ENCODE measurements at regions not wholly inside any gene's neighbourhood (a gene's known extent, or its start where the extent isn't known, plus 50 kb on each side); places are given as distances from the start of the nearest gene placed in this dataset.

- Histone ChIP-seq H3K9me3 (ENCODE audit: insufficient read depth in 2 of 2, low read depth in 1 of 2, low read length in 1 of 2) (no peaks in the 10 kb centered on the region), H3K23ac (ENCODE audit: insufficient read length) (no peak overlapping the region), H3K9ac (replicated peaks in 1 of 4; ENCODE audit: extremely low read depth in 1 of 4, low read depth in 3 of 4, low read length in 3 of 4) (no peak overlapping the region), H3K27me3 (replicated peaks in 1 of 4; ENCODE audit: control insufficient read depth in 3 of 4, extremely low read depth in 1 of 4, insufficient read depth in 3 of 4, low read length in 3 of 4) (no peaks in the 10 kb centered on the region), H3K56ac (replicated peaks; ENCODE audit: insufficient read length, low read depth, low read length) (no peak overlapping the region), H3K4me2 (ENCODE audit: insufficient read depth in 1 of 2, low read depth in 2 of 2, low read length in 2 of 2) (no peak overlapping the region), H3K23me2 (ENCODE audit: low read depth, low read length) (no peaks in the 10 kb centered on the region; the same call in 1 of the 2 replicates), H3K27ac (ENCODE audit: low read depth, low read length) (no peak overlapping the region), H3K4ac (replicated peaks; ENCODE audit: insufficient read length, low read depth, low read length) (no peak overlapping the region), H3K4me1 (replicated peaks in 1 of 4; ENCODE audit: control insufficient read depth in 3 of 4, insufficient read depth in 4 of 4, low read length in 3 of 4) (peaks cover 0 to 7% (median 1%) of the 10 kb centered on the region in 4 experiments; a peak in 2 of 7 replicates), H3K36me3 (ENCODE audit: control insufficient read depth in 2 of 4, insufficient read depth in 4 of 4, low read length in 3 of 4) (no peaks in the 10 kb centered on the region), H4K8ac (ENCODE audit: extremely low read depth, insufficient read depth, low read length) (no peak overlapping the region), H2BK5ac (ENCODE audit: low read depth, low read length) (no peak overlapping the region), H3K79me1 (ENCODE audit: low read depth, low read length) (no peaks in the 10 kb centered on the region), H2BK20ac (ENCODE audit: low read length) (no peak overlapping the region), H2AK5ac (ENCODE audit: low read depth, low read length) (no peak overlapping the region), H3K18ac (ENCODE audit: extremely low read depth, low read length) (no peak overlapping the region), H3K4me3 (ENCODE audit: extremely low read depth in 1 of 4, insufficient read depth in 2 of 4, low read depth in 3 of 4, low read length in 4 of 4) (no peak overlapping the region), H2BK15ac (ENCODE audit: low read length) (no peak overlapping the region), H3K14ac (ENCODE audit: insufficient read length) (no peak overlapping the region), H2BK120ac (replicated peaks; ENCODE audit: low read depth, low read length) (no peak overlapping the region), H4K5ac (ENCODE audit: insufficient read length, low read depth, low read length) (no peak overlapping the region), H2AFZ (ENCODE audit: low read length) (no peak overlapping the region), H4K91ac (replicated peaks; ENCODE audit: insufficient read length, low read length) (no peak overlapping the region), H2BK12ac (ENCODE audit: low read depth, low read length) (no peak overlapping the region), H4K20me1 (replicated peaks in 1 of 2; ENCODE audit: control insufficient read depth in 1 of 2, insufficient read depth in 2 of 2, low read length in 2 of 2) (no peaks in the 10 kb centered on the region), H3K79me2 (ENCODE audit: control insufficient read depth in 1 of 2, insufficient read depth in 2 of 2, low read length in 2 of 2) (no peaks in the 10 kb centered on the region)
- FAIRE-seq = no peak
- CTCF ChIA-PET (ENCODE audit: partially characterized antibody) = interaction anchor here (0.6 kb wide), 1 partner anchor 797 kb away, joined by 3 read pairs; no protein-coding TSS in a partner anchor
- TF ChIP-seq CTBP2 (IDR thresholded peaks at IDR 0.05; ENCODE audit: borderline replicate concordance, insufficient read depth, insufficient read length, low read length) (no peak), ATF2 (IDR thresholded peaks at IDR 0.05; ENCODE audit: low read length) (no peak)
- POLR2A ChIA-PET (ENCODE audit: partially characterized antibody) = interaction anchor here (0.7 kb wide), 1 partner anchor 9 kb away, joined by 3 read pairs; no protein-coding TSS in a partner anchor
- DNase-seq (ENCODE audit: low read depth in 1 of 2, low spot score in 2 of 2) = no peak
- WGBS, 2 experiments (ENCODE audit: extremely low coverage in 1 of 2, insufficient coverage in 1 of 2, insufficient read length in 1 of 2, insufficient replicate concordance in 2 of 2, low coverage in 1 of 2, low lambda C conversion rate in 2 of 2, missing lambda C conversion rate in 1 of 2) = 87% methylated on average over 4 of the region's 4 CpGs; no CpG with 5 or more reads in 1 of the 2 experiments
These were observed 1176.0 kb upstream of the AUTS2 start for GRCh38 chr7:68422281-68422680.

Data from H1 (cell line).